ENCODE measurements at regions not wholly inside any gene's neighbourhood (a gene's known extent, or its start where the extent isn't known, plus 50 kb on each side); places are given as distances from the start of the nearest gene placed in this dataset.

- Histone ChIP-seq H3K4me1 (ENCODE audit: control insufficient read depth, insufficient read depth, low read length, poor library complexity, severe bottlenecking) (no peaks in the 10 kb centered on the region), H3K36me3 (ENCODE audit: control insufficient read depth, insufficient read depth, low read length) (no peaks in the 10 kb centered on the region), H3K27ac (ENCODE audit: insufficient read depth, low read length, poor library complexity, severe bottlenecking) (no peak overlapping the region), H3K27me3 (ENCODE audit: control insufficient read depth, insufficient read depth, low read length) (no peaks in the 10 kb centered on the region), H3K9me3 (ENCODE audit: control insufficient read depth in 2 of 2, low read length in 2 of 2) (no peaks in the 10 kb centered on the region), H3K4me3 (ENCODE audit: low read depth, low read length) (no peak overlapping the region)
- Mint-ChIP-seq H3K4me1 (no peaks in the 10 kb centered on the region), H3K9me3 (peaks cover 0 to 7% (median 2%) of the 10 kb centered on the region in 7 donors), H3K27ac (no peak overlapping the region), H3K4me3 (no peak overlapping the region), H3K27me3 (peaks cover 6% of the 10 kb centered on the region), H3K36me3 (no peaks in the 10 kb centered on the region)
- DNase-seq (no peak), ATAC-seq (ENCODE audit: low read depth in 2 of 2) (no peak)
Measured at GRCh38 chr20:40433341-40433861, 255.6 kb downstream of the MAFB start.

GRCh38 chr20:40431611-40432010, 257.4 kb downstream of the MAFB start:
- H3K4me3 Mint-ChIP-seq, result no peak overlapping the region
- no peaks in the 10 kb centered on the region for H3K9me3 ChIP-seq (ENCODE audit: control insufficient read depth in 2 of 2, low read length in 2 of 2)
- H3K27me3 ChIP-seq (ENCODE audit: control insufficient read depth, insufficient read depth, low read length), result no peaks in the 10 kb centered on the region
- H3K36me3 ChIP-seq (ENCODE audit: control insufficient read depth, insufficient read depth, low read length), result no peaks in the 10 kb centered on the region
- no peaks in the 10 kb centered on the region for H3K4me1 Mint-ChIP-seq
- H3K4me1 ChIP-seq (ENCODE audit: control insufficient read depth, insufficient read depth, low read length, poor library complexity, severe bottlenecking), result no peaks in the 10 kb centered on the region
- H3K27me3 Mint-ChIP-seq, result peaks cover 2% of the 10 kb centered on the region
- H3K4me3 ChIP-seq (ENCODE audit: low read depth, low read length), result no peak overlapping the region
- ATAC-seq (ENCODE audit: low read depth in 2 of 2), result no peak
- peaks cover 0 to 10% (median 2%) of the 10 kb centered on the region in 7 donors for H3K9me3 Mint-ChIP-seq
- DNase-seq, result no peak
- H3K27ac ChIP-seq (ENCODE audit: insufficient read depth, low read length, poor library complexity, severe bottlenecking), result no peak overlapping the region
- H3K36me3 Mint-ChIP-seq, result no peaks in the 10 kb centered on the region
- H3K27ac Mint-ChIP-seq, result no peak overlapping the region

DNA sequence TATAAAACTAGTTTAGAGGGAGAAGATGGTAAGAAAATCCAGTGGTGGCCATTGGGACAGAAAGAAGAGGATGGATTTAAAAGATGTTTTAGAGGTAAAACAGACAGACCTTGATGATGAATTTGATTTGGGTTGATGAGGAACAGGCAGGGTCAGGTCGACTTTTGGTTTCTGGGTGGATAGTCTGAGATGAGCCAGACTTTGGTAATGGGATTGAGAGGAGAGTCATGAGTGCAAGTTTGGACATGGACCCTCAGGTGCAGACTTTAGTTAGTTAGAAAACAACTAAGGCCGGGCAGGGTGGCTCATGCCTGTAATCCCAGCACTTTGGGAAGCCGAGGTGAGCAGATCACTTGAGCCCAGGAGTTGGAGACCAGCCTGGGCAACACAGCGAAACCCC, 257.9 kb downstream of the MAFB start:
- H3K9me3 ChIP-seq (ENCODE audit: control insufficient read depth in 2 of 2, low read length in 2 of 2), result no peaks in the 10 kb centered on the region

GRCh38 chr20:40427026-40427425, 262.0 kb downstream of the MAFB start:
- no peaks in the 10 kb centered on the region for H3K4me1 Mint-ChIP-seq
- DNase-seq (no peak), ATAC-seq (ENCODE audit: low read depth in 2 of 2) (no peak)
- no peak overlapping the region for H3K4me3 Mint-ChIP-seq
- no peaks in the 10 kb centered on the region for H3K4me1 ChIP-seq (ENCODE audit: control insufficient read depth, insufficient read depth, low read length, poor library complexity, severe bottlenecking)
- no peak overlapping the region for H3K27ac ChIP-seq (ENCODE audit: insufficient read depth, low read length, poor library complexity, severe bottlenecking)
- H3K36me3 ChIP-seq (ENCODE audit: control insufficient read depth, insufficient read depth, low read length), result no peaks in the 10 kb centered on the region
- H3K27me3 Mint-ChIP-seq, result no peaks in the 10 kb centered on the region
- no peaks in the 10 kb centered on the region for H3K36me3 Mint-ChIP-seq
- H3K9me3 Mint-ChIP-seq, result peaks cover 0 to 11% (median 2%) of the 10 kb centered on the region in 7 donors
- H3K4me3 ChIP-seq (ENCODE audit: low read depth, low read length), result no peak overlapping the region
- H3K27ac Mint-ChIP-seq, result no peak overlapping the region
- no peaks in the 10 kb centered on the region for H3K27me3 ChIP-seq (ENCODE audit: control insufficient read depth, insufficient read depth, low read length)
- no peaks in the 10 kb centered on the region for H3K9me3 ChIP-seq (ENCODE audit: control insufficient read depth in 2 of 2, low read length in 2 of 2)

More for the DNA sequence above, 257.9 kb downstream of the MAFB start:
- no peak overlapping the region for H3K27ac ChIP-seq (ENCODE audit: insufficient read depth, low read length, poor library complexity, severe bottlenecking)
- no peaks in the 10 kb centered on the region for H3K36me3 Mint-ChIP-seq
- no peak overlapping the region for H3K4me3 ChIP-seq (ENCODE audit: low read depth, low read length)
- DNase-seq (no peak), ATAC-seq (ENCODE audit: low read depth in 2 of 2) (no peak)
- H3K9me3 Mint-ChIP-seq, result peaks cover 0 to 10% (median 2%) of the 10 kb centered on the region in 7 donors
- no peaks in the 10 kb centered on the region for H3K36me3 ChIP-seq (ENCODE audit: control insufficient read depth, insufficient read depth, low read length)
- no peaks in the 10 kb centered on the region for H3K27me3 Mint-ChIP-seq
- H3K27ac Mint-ChIP-seq, result no peak overlapping the region
- no peaks in the 10 kb centered on the region for H3K4me1 ChIP-seq (ENCODE audit: control insufficient read depth, insufficient read depth, low read length, poor library complexity, severe bottlenecking)
- no peaks in the 10 kb centered on the region for H3K27me3 ChIP-seq (ENCODE audit: control insufficient read depth, insufficient read depth, low read length)
- H3K4me1 Mint-ChIP-seq, result no peaks in the 10 kb centered on the region
- H3K4me3 Mint-ChIP-seq, result no peak overlapping the region

- Histone ChIP-seq H3K36me3 (ENCODE audit: control insufficient read depth, insufficient read depth, low read length) (no peaks in the 10 kb centered on the region), H3K9me3 (ENCODE audit: control insufficient read depth in 2 of 2, low read length in 2 of 2) (no peaks in the 10 kb centered on the region), H3K4me1 (ENCODE audit: control insufficient read depth, insufficient read depth, low read length, poor library complexity, severe bottlenecking) (no peaks in the 10 kb centered on the region), H3K27ac (ENCODE audit: insufficient read depth, low read length, poor library complexity, severe bottlenecking) (no peak overlapping the region), H3K4me3 (ENCODE audit: low read depth, low read length) (no peak overlapping the region), H3K27me3 (ENCODE audit: control insufficient read depth, insufficient read depth, low read length) (peaks cover 1% of the 10 kb centered on the region)
- Mint-ChIP-seq H3K27me3 (no peaks in the 10 kb centered on the region), H3K4me3 (no peak overlapping the region), H3K36me3 (no peaks in the 10 kb centered on the region), H3K27ac (no peak overlapping the region), H3K9me3 (peaks cover 0 to 8% (median 2%) of the 10 kb centered on the region in 7 donors), H3K4me1 (no peaks in the 10 kb centered on the region)
- ATAC-seq (ENCODE audit: low read depth in 2 of 2), result no peak
- DNase-seq, result no peak
Measured at GRCh38 chr20:40424695-40425094, 264.3 kb downstream of the MAFB start.

- DNase-seq (no peak), ATAC-seq (ENCODE audit: low read depth in 2 of 2) (no peak)
- H3K27me3 Mint-ChIP-seq, result no peaks in the 10 kb centered on the region
Measured at GRCh38 chr20:40422656-40423055, 266.4 kb downstream of the MAFB start.

GRCh38 chr20:40416274-40416673, 272.8 kb downstream of the MAFB start:
- Histone ChIP-seq H3K36me3 (ENCODE audit: control insufficient read depth, insufficient read depth, low read length) (no peaks in the 10 kb centered on the region), H3K27ac (ENCODE audit: insufficient read depth, low read length, poor library complexity, severe bottlenecking) (no peak overlapping the region), H3K9me3 (ENCODE audit: control insufficient read depth in 2 of 2, low read length in 2 of 2) (no peaks in the 10 kb centered on the region), H3K4me1 (ENCODE audit: control insufficient read depth, insufficient read depth, low read length, poor library complexity, severe bottlenecking) (no peaks in the 10 kb centered on the region), H3K27me3 (ENCODE audit: control insufficient read depth, insufficient read depth, low read length) (peaks cover 2% of the 10 kb centered on the region), H3K4me3 (ENCODE audit: low read depth, low read length) (no peak overlapping the region)
- H3K9me3 Mint-ChIP-seq, result peaks cover 0 to 5% (median 0%) of the 10 kb centered on the region in 7 donors
- no peak overlapping the region for H3K27ac Mint-ChIP-seq
- H3K36me3 Mint-ChIP-seq, result no peaks in the 10 kb centered on the region
- no peaks in the 10 kb centered on the region for H3K4me1 Mint-ChIP-seq
- no peak overlapping the region for H3K4me3 Mint-ChIP-seq
- ATAC-seq (ENCODE audit: low read depth in 2 of 2) (no peak), DNase-seq (no peak)
- H3K27me3 Mint-ChIP-seq, result no peaks in the 10 kb centered on the region

More at GRCh38 chr20:40422656-40423055, 266.4 kb downstream of the MAFB start:
- Histone ChIP-seq H3K9me3 (ENCODE audit: control insufficient read depth in 2 of 2, low read length in 2 of 2) (no peaks in the 10 kb centered on the region), H3K4me3 (ENCODE audit: low read depth, low read length) (no peak overlapping the region), H3K36me3 (ENCODE audit: control insufficient read depth, insufficient read depth, low read length) (no peaks in the 10 kb centered on the region), H3K4me1 (ENCODE audit: control insufficient read depth, insufficient read depth, low read length, poor library complexity, severe bottlenecking) (no peaks in the 10 kb centered on the region), H3K27me3 (ENCODE audit: control insufficient read depth, insufficient read depth, low read length) (peaks cover 2% of the 10 kb centered on the region), H3K27ac (ENCODE audit: insufficient read depth, low read length, poor library complexity, severe bottlenecking) (no peak overlapping the region)
- H3K9me3 Mint-ChIP-seq, result peaks cover 0 to 4% (median 0%) of the 10 kb centered on the region in 7 donors
- no peaks in the 10 kb centered on the region for H3K4me1 Mint-ChIP-seq
- H3K36me3 Mint-ChIP-seq, result no peaks in the 10 kb centered on the region
- no peak overlapping the region for H3K27ac Mint-ChIP-seq
- no peak overlapping the region for H3K4me3 Mint-ChIP-seq

- no peaks in the 10 kb centered on the region for H3K36me3 ChIP-seq (ENCODE audit: control insufficient read depth, insufficient read depth, low read length)
- Mint-ChIP-seq H3K36me3 (no peaks in the 10 kb centered on the region), H3K27ac (no peak overlapping the region), H3K4me1 (no peaks in the 10 kb centered on the region), H3K4me3 (no peak overlapping the region), H3K27me3 (no peaks in the 10 kb centered on the region), H3K9me3 (peaks cover 0 to 5% (median 0%) of the 10 kb centered on the region in 7 donors)
- ATAC-seq (ENCODE audit: low read depth in 2 of 2), result no peak
- no peak overlapping the region for H3K27ac ChIP-seq (ENCODE audit: insufficient read depth, low read length, poor library complexity, severe bottlenecking)
- peaks cover 2% of the 10 kb centered on the region for H3K27me3 ChIP-seq (ENCODE audit: control insufficient read depth, insufficient read depth, low read length)
- no peaks in the 10 kb centered on the region for H3K9me3 ChIP-seq (ENCODE audit: control insufficient read depth in 2 of 2, low read length in 2 of 2)
- no peak overlapping the region for H3K4me3 ChIP-seq (ENCODE audit: low read depth, low read length)
- no peak for DNase-seq
- H3K4me1 ChIP-seq (ENCODE audit: control insufficient read depth, insufficient read depth, low read length, poor library complexity, severe bottlenecking), result no peaks in the 10 kb centered on the region
Measured at GRCh38 chr20:40414843-40415615, 274.0 kb downstream of the MAFB start.

All from CD4-positive, CD25-positive, alpha-beta regulatory T cell (primary cell).